K562 (cell line): ENCODE measurements at regions not wholly inside any gene's neighbourhood (a gene's known extent, or its start where the extent isn't known, plus 50 kb on each side); places are given as distances from the start of the nearest gene placed in this dataset.

Experiments used
- ATAC-seq: fragments of 200-7000 bp; cut with Tn5 transposase; 3 replicates; pipeline ENCODE4 v1.9.1; 2020; ENCODE audit warnings: moderate library complexity
- BruUV-seq: library from RNA; stranded (reverse); fragments of 400-500 nt; replicated peaks from 2 replicates; lab custom pipeline; 2021; lab: Mats Ljungman, UMichigan
- CTCF ChIA-PET: fragments of 300-600 bp; formaldehyde crosslinking; extraction: SDS; loops from one replicate; lab custom pipeline; 2021; ENCODE audit warnings: low intra/inter-chr PET ratio; lab: Yijun Ruan, JAX
- POLR2A ChIA-PET: fragments of 300-600, 350-650 bp; sonication (Branson Sonifier 250); formaldehyde crosslinking; extraction: SDS; loops from one replicate; lab custom pipeline; 2021; ENCODE audit warnings: antibody characterized with exemption, inconsistent platforms; lab: Yijun Ruan, JAX
- DNase-seq, 4 experiments: peaks; one replicate each; pipeline versions ENCODE4 v3.0.0 to v3.0.0-alpha.2; 2011 to 2018; ENCODE audit warnings: low spot score in 3 of 4, mixed read lengths in 3 of 4; ENCODE audit errors: extremely low read depth in 1 of 4
- FAIRE-seq: peaks from 2 replicates; lab custom pipeline; 2011; peaks lifted over from hg19 to GRCh38; lab: Jason Lieb, UNC
- H2AFZ ChIP-seq: 2 replicates; pipeline ENCODE4 v1.6.0; 2011; ENCODE audit warnings: low read depth, low read length, control low read depth, inconsistent platforms
- H3K27ac ChIP-seq: fragments of 200-600 bp; 3 replicates; pipeline ENCODE4 v1.8.0; 2011; ENCODE audit warnings: low read depth, mild to moderate bottlenecking, control low read depth, inconsistent platforms, low read length, moderate library complexity, mixed read lengths; ENCODE audit errors: extremely low read depth
- H3K27me3 ChIP-seq, 2 experiments: fragments of 300-600 bp in 1 of 2; 2 replicates in 1 of 2; 3 replicates in 1 of 2; pipeline versions ENCODE4 v1.6.0 to v1.8.0; 2011; ENCODE audit warnings: inconsistent platforms in 2 of 2, low read length in 2 of 2, mild to moderate bottlenecking in 1 of 2, mixed read lengths in 1 of 2, moderate library complexity in 1 of 2; ENCODE audit not compliant: control insufficient read depth in 2 of 2, insufficient read depth in 2 of 2
- H3K36me3 ChIP-seq: fragments of 300-600 bp; 3 replicates; pipeline ENCODE4 v1.8.0; 2011; ENCODE audit warnings: mild to moderate bottlenecking, low read length, inconsistent platforms; ENCODE audit not compliant: control insufficient read depth, insufficient read depth
- H3K4me1 ChIP-seq, 2 experiments: fragments of 200-600 bp in 1 of 2; replicated peaks in 1 of 2; 2 replicates in 1 of 2; 3 replicates in 1 of 2; pipeline versions ENCODE4 v1.5.1 to v1.8.0; 2011; ENCODE audit warnings: inconsistent platforms in 2 of 2, low read length in 2 of 2, mild to moderate bottlenecking in 1 of 2, mixed read lengths in 1 of 2, moderate library complexity in 1 of 2; ENCODE audit not compliant: control insufficient read depth in 2 of 2, insufficient read depth in 2 of 2
- H3K4me2 ChIP-seq: 2 replicates; pipeline ENCODE4 v1.6.1; 2011; ENCODE audit warnings: low read length, control low read depth, inconsistent platforms, mixed read lengths; ENCODE audit not compliant: insufficient read depth
- H3K4me3 ChIP-seq: fragments of 200-600 bp; sonication (generic), shearing (Covaris generic); 2 replicates; pipeline ENCODE4 v1.5.1; 2016; ENCODE audit warnings: control low read depth, inconsistent platforms
- H3K79me2 ChIP-seq: fragments of 200-600 bp; 3 replicates; pipeline ENCODE4 v1.8.0; 2011; ENCODE audit warnings: low read length, inconsistent platforms; ENCODE audit not compliant: control insufficient read depth, insufficient read depth
- H3K9ac ChIP-seq, 2 experiments: 2 replicates each; pipeline versions ENCODE4 v1.6.0 to v1.6.1; 2011; ENCODE audit warnings: low read depth in 2 of 2, low read length in 2 of 2, control low read depth in 1 of 2, inconsistent platforms in 1 of 2, mild to moderate bottlenecking in 1 of 2, mixed read lengths in 1 of 2; ENCODE audit not compliant: insufficient read depth in 1 of 2
- H3K9me1 ChIP-seq: one replicate; pipeline ENCODE4 v1.6.0; 2011; ENCODE audit warnings: inconsistent platforms, mild to moderate bottlenecking, low read length, moderate library complexity; ENCODE audit not compliant: control insufficient read depth, insufficient read depth
- H3K9me3 ChIP-seq: replicated peaks from 2 replicates; pipeline ENCODE4 v1.5.1; 2011; ENCODE audit warnings: low read depth, low read length, inconsistent platforms; ENCODE audit not compliant: control insufficient read depth, insufficient read depth
- H4K20me1 ChIP-seq: replicated peaks from 2 replicates; pipeline ENCODE4 v1.6.1; 2011; ENCODE audit warnings: low read length, inconsistent platforms, mixed read lengths; ENCODE audit not compliant: control insufficient read depth, insufficient read depth
- CHD1 ChIP-seq: fragments of 200-600 bp; sonication (generic); IDR thresholded peaks from one replicate; pipeline ENCODE4 v1.6.1; 2012; ENCODE audit warnings: mild to moderate bottlenecking, moderate library complexity, low read length, inconsistent platforms
- EGR1 ChIP-seq: fragments of 450-650 bp; conservative IDR thresholded peaks from 2 replicates; pipeline ENCODE4 v1.6.1; 2017; ENCODE audit warnings: mild to moderate bottlenecking
- FOXK2 ChIP-seq, 2 experiments: fragments of 450-650 bp; IDR thresholded peaks in 1 of 2; conservative IDR thresholded peaks in 1 of 2; 2 replicates each; pipeline ENCODE4 v1.6.1; 2016; ENCODE audit warnings: low read depth in 2 of 2, mild to moderate bottlenecking in 1 of 2
- FOXP4 ChIP-seq: sonication (generic); formaldehyde crosslinking; IDR thresholded peaks from 2 replicates; pipeline ENCODE4 v1.8.0; 2022; ENCODE audit warnings: mild to moderate bottlenecking, missing genetic modification reagents, borderline replicate concordance
- HNRNPUL1 ChIP-seq: fragments of 200-400 bp; formaldehyde crosslinking; IDR thresholded peaks from 2 replicates; pipeline ENCODE4 v1.6.1; 2017; ENCODE audit warnings: low read length
- HOMEZ ChIP-seq: fragments of 250-450 bp; sonication (Bioruptor Pico); IDR thresholded peaks from 2 replicates; pipeline ENCODE4 v1.4.0; 2020; ENCODE audit warnings: mild to moderate bottlenecking, moderate library complexity
- MIER1 ChIP-seq: fragments of 450-650 bp; IDR thresholded peaks from 2 replicates; pipeline ENCODE4 v1.6.1; 2016; ENCODE audit warnings: antibody characterized with exemption, mild to moderate bottlenecking, low read depth
- NFXL1 ChIP-seq: fragments of 450-650 bp; formaldehyde crosslinking; IDR thresholded peaks from 2 replicates; pipeline ENCODE4 v1.4.0; 2021; ENCODE audit warnings: mild to moderate bottlenecking
- POLR2AphosphoS2 ChIP-seq: IDR thresholded peaks from 2 replicates; pipeline ENCODE4 v1.6.1; 2012; ENCODE audit warnings: low read length, improper control_type of control experiment
- SMAD2 ChIP-seq: fragments of 150-350 bp; IDR thresholded peaks from 2 replicates; pipeline ENCODE4 v1.6.1; 2014; ENCODE audit warnings: low read depth, mild to moderate bottlenecking, low read length
- ZNF589 ChIP-seq: fragments of 200-800 bp; sonication (Bioruptor generic); IDR thresholded peaks from 2 replicates; pipeline ENCODE4 v1.6.1; 2016; ENCODE audit warnings: low read depth, missing genetic modification characterization, missing compliant biosample characterization
- WGBS: fragments of 100-300 bp; shearing (Covaris generic); methylation state at CpG from one replicate; pipeline ENCODE4 v1.1.6; 2016; ENCODE audit warnings: low coverage, mixed read lengths; ENCODE audit not compliant: insufficient coverage; ENCODE audit errors: missing lambda C conversion rate; 5-methylcytosine and 5-hydroxymethylcytosine counted together
- in situ Hi-C: fragments of 300-500 bp; cut with MboI; formaldehyde crosslinking; loops from 4 replicates; pipeline ENCODE4 v1.15.0; 2018; ENCODE audit warnings: inconsistent platforms, mixed read lengths
- intact Hi-C: fragments of 100-400 bp; cut with micrococcal nuclease; formaldehyde crosslinking; loops from 2 replicates; pipeline ENCODE4 v1.14.2; 2022
- TF ChIP-seq, protein P1 (sequence below): fragments of 450-650 bp; conservative IDR thresholded peaks from 2 replicates; pipeline ENCODE4 v1.6.1; 2016; ENCODE audit warnings: missing genetic modification characterization, low read depth, mild to moderate bottlenecking, missing compliant biosample characterization, moderate library complexity
- TF ChIP-seq, protein P2 (sequence below): fragments of 450-650 bp; IDR thresholded peaks from 2 replicates; pipeline ENCODE4 v1.6.1; 2016; ENCODE audit warnings: missing biosample characterization, missing genetic modification characterization

GRCh38 chr10:133021116-133021962, 66.4 kb upstream of the ADGRA1 start:
- no peak overlapping the region for H3K27ac ChIP-seq
- no peaks in the 10 kb centered on the region for H3K9me1 ChIP-seq
- H3K27me3 ChIP-seq: peaks cover 8 to 63% of the 10 kb centered on the region in 2 experiments; a peak in 4 of 5 replicates
- no peaks in the 10 kb centered on the region for H3K9me3 ChIP-seq
- no peak overlapping the region for H3K4me2 ChIP-seq
- FAIRE-seq (no peak), DNase-seq (no peak), ATAC-seq (no peak)
- H3K36me3 ChIP-seq: no peaks in the 10 kb centered on the region
- H3K9ac ChIP-seq: no peak overlapping the region
- ChIA-PET CTCF (no interaction called here), POLR2A (no interaction called here)
- in situ Hi-C loops (no loop called here), intact Hi-C loops (no loop called here)
- TF ChIP-seq ZNF589 (CRISPR knock-in tag): no peak
- TF ChIP-seq, protein P1, sequence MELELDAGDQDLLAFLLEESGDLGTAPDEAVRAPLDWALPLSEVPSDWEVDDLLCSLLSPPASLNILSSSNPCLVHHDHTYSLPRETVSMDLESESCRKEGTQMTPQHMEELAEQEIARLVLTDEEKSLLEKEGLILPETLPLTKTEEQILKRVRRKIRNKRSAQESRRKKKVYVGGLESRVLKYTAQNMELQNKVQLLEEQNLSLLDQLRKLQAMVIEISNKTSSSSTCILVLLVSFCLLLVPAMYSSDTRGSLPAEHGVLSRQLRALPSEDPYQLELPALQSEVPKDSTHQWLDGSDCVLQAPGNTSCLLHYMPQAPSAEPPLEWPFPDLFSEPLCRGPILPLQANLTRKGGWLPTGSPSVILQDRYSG (tag): no peak
- no peak for TF ChIP-seq SMAD2
- TF ChIP-seq HOMEZ: no peak
- TF ChIP-seq, protein P2, sequence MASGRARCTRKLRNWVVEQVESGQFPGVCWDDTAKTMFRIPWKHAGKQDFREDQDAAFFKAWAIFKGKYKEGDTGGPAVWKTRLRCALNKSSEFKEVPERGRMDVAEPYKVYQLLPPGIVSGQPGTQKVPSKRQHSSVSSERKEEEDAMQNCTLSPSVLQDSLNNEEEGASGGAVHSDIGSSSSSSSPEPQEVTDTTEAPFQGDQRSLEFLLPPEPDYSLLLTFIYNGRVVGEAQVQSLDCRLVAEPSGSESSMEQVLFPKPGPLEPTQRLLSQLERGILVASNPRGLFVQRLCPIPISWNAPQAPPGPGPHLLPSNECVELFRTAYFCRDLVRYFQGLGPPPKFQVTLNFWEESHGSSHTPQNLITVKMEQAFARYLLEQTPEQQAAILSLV (tag): no peak
- no peak for TF ChIP-seq CHD1
- no peak for TF ChIP-seq NFXL1 (CRISPR knock-in tag)
- TF ChIP-seq POLR2AphosphoS2: no peak
- TF ChIP-seq EGR1: no peak
- no peak for TF ChIP-seq MIER1
- TF ChIP-seq FOXK2 (conservative IDR thresholded peaks at IDR 0.05 in 1 of 2, IDR thresholded peaks at IDR 0.05 in 1 of 2; ENCODE audit: low read depth in 2 of 2): no peak
- no peak for TF ChIP-seq HNRNPUL1
- TF ChIP-seq FOXP4 (CRISPR knock-in tag): no peak
- H2AFZ ChIP-seq: no peak overlapping the region
- WGBS: 3% methylated on average over 28 of the region's 52 CpGs
- H3K79me2 ChIP-seq: no peaks in the 10 kb centered on the region
- no peaks in the 10 kb centered on the region; the same call in 1 of the 2 replicates for H4K20me1 ChIP-seq
- peaks cover 0 to 13% of the 10 kb centered on the region in 2 experiments; a peak in 2 of 5 replicates for H3K4me1 ChIP-seq
- no peak overlapping the region for H3K4me3 ChIP-seq
- no TSS peak for BruUV-seq
